ENCODE measurements at regions not wholly inside any gene's neighbourhood (a gene's known extent, or its start where the extent isn't known, plus 50 kb on each side); places are given as distances from the start of the nearest gene placed in this dataset.

- Histone ChIP-seq H3K4me1 (ENCODE audit: control insufficient read depth, insufficient read depth, low read length) (peaks cover 3% of the 10 kb centered on the region), H3K27me3 (ENCODE audit: control insufficient read depth, insufficient read depth, low read length) (no peaks in the 10 kb centered on the region), H3K36me3 (ENCODE audit: control insufficient read depth, insufficient read depth, low read length) (no peaks in the 10 kb centered on the region), H3K4me3 (ENCODE audit: low read length) (no peak overlapping the region), H3K27ac (ENCODE audit: low read length) (no peak overlapping the region), H3K9me3 (ENCODE audit: control insufficient read depth, insufficient read depth, low read length) (no peaks in the 10 kb centered on the region)
- Mint-ChIP-seq H3K36me3 (no peaks in the 10 kb centered on the region), H3K27me3 (ENCODE audit: low read depth in 2 of 2) (peaks cover 0 to 4% of the 10 kb centered on the region in 2 donors), H3K27ac (no peak overlapping the region), H3K4me3 (no peak overlapping the region), H3K4me1 (peaks cover 17 to 20% of the 10 kb centered on the region in 2 donors), H3K9me3 (peaks cover 0 to 2% of the 10 kb centered on the region in 2 donors)
- ATAC-seq (no peak), DNase-seq (no peak)
- 92% methylated on average over 2 of the region's 4 CpGs for WGBS (ENCODE audit: insufficient coverage)
- TF ChIP-seq, protein P1, sequence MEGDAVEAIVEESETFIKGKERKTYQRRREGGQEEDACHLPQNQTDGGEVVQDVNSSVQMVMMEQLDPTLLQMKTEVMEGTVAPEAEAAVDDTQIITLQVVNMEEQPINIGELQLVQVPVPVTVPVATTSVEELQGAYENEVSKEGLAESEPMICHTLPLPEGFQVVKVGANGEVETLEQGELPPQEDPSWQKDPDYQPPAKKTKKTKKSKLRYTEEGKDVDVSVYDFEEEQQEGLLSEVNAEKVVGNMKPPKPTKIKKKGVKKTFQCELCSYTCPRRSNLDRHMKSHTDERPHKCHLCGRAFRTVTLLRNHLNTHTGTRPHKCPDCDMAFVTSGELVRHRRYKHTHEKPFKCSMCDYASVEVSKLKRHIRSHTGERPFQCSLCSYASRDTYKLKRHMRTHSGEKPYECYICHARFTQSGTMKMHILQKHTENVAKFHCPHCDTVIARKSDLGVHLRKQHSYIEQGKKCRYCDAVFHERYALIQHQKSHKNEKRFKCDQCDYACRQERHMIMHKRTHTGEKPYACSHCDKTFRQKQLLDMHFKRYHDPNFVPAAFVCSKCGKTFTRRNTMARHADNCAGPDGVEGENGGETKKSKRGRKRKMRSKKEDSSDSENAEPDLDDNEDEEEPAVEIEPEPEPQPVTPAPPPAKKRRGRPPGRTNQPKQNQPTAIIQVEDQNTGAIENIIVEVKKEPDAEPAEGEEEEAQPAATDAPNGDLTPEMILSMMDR (IDR thresholded peaks at IDR 0.05), result no peak
- intact Hi-C loops (cut with micrococcal nuclease), result no loop called here
Observed at GRCh38 chr4:78660559-78660958, 109.0 kb downstream of the ANXA3 start.

DNA sequence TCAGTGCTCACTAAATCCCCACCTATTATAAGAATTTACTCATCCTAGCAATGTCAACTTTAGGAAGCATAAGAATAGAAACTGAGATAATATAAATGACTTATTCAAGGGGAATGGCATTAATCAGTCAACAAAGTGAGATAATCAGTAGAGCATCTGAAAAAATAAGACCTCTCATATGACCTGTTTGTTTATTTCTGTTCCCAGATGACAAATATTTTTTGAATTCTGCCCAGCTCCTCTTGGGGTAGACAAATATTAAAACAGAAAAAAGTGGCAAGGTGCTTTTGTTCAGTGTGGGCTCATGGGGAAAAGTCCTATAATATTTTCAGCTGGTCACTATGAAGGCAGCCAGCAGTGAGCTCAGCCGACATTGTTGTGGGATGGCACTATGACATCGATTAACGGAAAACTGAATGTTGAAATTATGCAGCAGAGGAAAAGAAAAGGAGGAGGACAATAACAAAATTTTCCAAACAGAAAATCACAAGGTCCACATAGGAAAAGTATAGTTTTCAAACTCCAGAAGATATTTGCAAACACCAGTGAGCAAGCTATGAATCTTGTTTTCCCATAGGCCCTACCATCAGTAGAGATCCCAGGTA is 109.6 kb downstream of the ANXA3 start:
- Mint-ChIP-seq H3K4me1 (peaks cover 17 to 20% of the 10 kb centered on the region in 2 donors), H3K27me3 (ENCODE audit: low read depth in 2 of 2) (peaks cover 0 to 4% of the 10 kb centered on the region in 2 donors), H3K27ac (no peak overlapping the region), H3K9me3 (peaks cover 0 to 2% of the 10 kb centered on the region in 2 donors), H3K4me3 (no peak overlapping the region), H3K36me3 (no peaks in the 10 kb centered on the region)
- TF ChIP-seq, protein P1 (IDR thresholded peaks at IDR 0.05), result no peak
- ATAC-seq (no peak), DNase-seq (no peak)
- peaks cover 3% of the 10 kb centered on the region for H3K4me1 ChIP-seq (ENCODE audit: control insufficient read depth, insufficient read depth, low read length)
- intact Hi-C loops (cut with micrococcal nuclease), result no loop called here
- H3K36me3 ChIP-seq (ENCODE audit: control insufficient read depth, insufficient read depth, low read length), result no peaks in the 10 kb centered on the region
- no peaks in the 10 kb centered on the region for H3K9me3 ChIP-seq (ENCODE audit: control insufficient read depth, insufficient read depth, low read length)
- H3K4me3 ChIP-seq (ENCODE audit: low read length), result no peak overlapping the region
- no peak overlapping the region for H3K27ac ChIP-seq (ENCODE audit: low read length)
- 93% methylated on average over 3 of the region's 3 CpGs for WGBS (ENCODE audit: insufficient coverage)
- H3K27me3 ChIP-seq (ENCODE audit: control insufficient read depth, insufficient read depth, low read length), result no peaks in the 10 kb centered on the region

- H3K4me1 ChIP-seq (ENCODE audit: control insufficient read depth, insufficient read depth, low read length), result peaks cover 3% of the 10 kb centered on the region
- TF ChIP-seq, protein P1 (IDR thresholded peaks at IDR 0.05), result no peak
- intact Hi-C loops (cut with micrococcal nuclease), result no loop called here
- Mint-ChIP-seq H3K27ac (no peak overlapping the region), H3K36me3 (no peaks in the 10 kb centered on the region), H3K4me3 (no peak overlapping the region), H3K27me3 (ENCODE audit: low read depth in 2 of 2) (peaks cover 0 to 4% of the 10 kb centered on the region in 2 donors), H3K9me3 (peaks cover 0 to 2% of the 10 kb centered on the region in 2 donors), H3K4me1 (peaks cover 14 to 18% of the 10 kb centered on the region in 2 donors)
- H3K36me3 ChIP-seq (ENCODE audit: control insufficient read depth, insufficient read depth, low read length), result no peaks in the 10 kb centered on the region
- no peaks in the 10 kb centered on the region for H3K9me3 ChIP-seq (ENCODE audit: control insufficient read depth, insufficient read depth, low read length)
- H3K4me3 ChIP-seq (ENCODE audit: low read length), result no peak overlapping the region
- ATAC-seq (no peak), DNase-seq (no peak)
- no peak overlapping the region for H3K27ac ChIP-seq (ENCODE audit: low read length)
- no peaks in the 10 kb centered on the region for H3K27me3 ChIP-seq (ENCODE audit: control insufficient read depth, insufficient read depth, low read length)
- 24% methylated on average over 3 of the region's 3 CpGs for WGBS (ENCODE audit: insufficient coverage)
Observed at GRCh38 chr4:78661921-78662521, 110.5 kb downstream of the ANXA3 start.

Measured in natural killer cell (primary cell).